ENCODE measurements at regions not wholly inside any gene's neighbourhood (a gene's known extent, or its start where the extent isn't known, plus 50 kb on each side); places are given as distances from the start of the nearest gene placed in this dataset.
A peak's percentile ranks its signal among the peaks of the same experiment; 100 is the strongest.
"Not testable (repeated sequence)": the region's sequence is repeated elsewhere in the genome, so short reads cannot be mapped to it uniquely, and the experiment has no call there.

DNA sequence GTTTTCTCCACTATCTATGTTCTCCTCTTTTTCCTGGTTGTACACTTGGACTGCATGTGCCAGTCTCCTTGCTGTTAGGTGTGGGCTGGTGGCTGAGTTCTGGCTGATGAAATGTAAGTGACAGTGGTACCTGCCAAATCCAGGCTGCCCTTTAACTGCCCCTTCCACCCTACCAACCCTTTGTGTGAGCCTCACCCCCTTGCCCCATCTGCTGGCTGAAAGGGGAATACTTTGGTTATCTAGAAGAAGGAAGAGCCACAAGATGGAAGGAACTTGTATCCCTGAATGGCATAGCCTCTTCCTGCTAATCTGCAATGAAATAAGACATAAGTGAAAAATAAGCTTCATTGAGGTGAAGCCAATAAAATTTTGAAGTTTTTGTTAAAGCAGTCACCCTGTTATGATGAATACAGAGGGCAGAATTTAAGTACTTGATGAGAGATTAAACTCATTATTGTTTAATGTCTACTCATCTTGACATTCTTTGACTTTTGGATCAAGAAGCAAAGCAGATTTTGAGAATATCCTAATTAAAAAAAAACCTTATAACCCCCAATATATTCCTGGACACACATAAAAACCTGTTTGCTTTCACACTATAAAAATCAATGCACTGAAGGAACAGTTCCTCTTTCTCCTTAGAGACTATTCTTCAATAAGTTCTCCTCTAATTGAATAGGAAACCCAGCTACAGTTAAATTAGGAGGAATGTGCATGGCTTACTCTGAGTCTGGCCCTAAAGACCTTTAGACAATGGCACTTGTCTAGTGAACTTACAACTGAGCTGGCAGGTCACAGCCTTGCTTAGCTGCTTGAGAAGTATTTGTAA is 262.6 kb upstream of the BTG1 start:
- H3K27me3 Mint-ChIP-seq = no peaks in the 10 kb centered on the region
- H3K4me1 Mint-ChIP-seq = peaks cover 57% of the 10 kb centered on the region
- H3K36me3 Mint-ChIP-seq = no peaks in the 10 kb centered on the region
- peak; percentile 61 for ATAC-seq
- peak overlapping the region; percentile 62 for H3K27ac Mint-ChIP-seq
- H3K9me3 Mint-ChIP-seq = no peaks in the 10 kb centered on the region
- H3K4me3 Mint-ChIP-seq = no peak overlapping the region

DNA sequence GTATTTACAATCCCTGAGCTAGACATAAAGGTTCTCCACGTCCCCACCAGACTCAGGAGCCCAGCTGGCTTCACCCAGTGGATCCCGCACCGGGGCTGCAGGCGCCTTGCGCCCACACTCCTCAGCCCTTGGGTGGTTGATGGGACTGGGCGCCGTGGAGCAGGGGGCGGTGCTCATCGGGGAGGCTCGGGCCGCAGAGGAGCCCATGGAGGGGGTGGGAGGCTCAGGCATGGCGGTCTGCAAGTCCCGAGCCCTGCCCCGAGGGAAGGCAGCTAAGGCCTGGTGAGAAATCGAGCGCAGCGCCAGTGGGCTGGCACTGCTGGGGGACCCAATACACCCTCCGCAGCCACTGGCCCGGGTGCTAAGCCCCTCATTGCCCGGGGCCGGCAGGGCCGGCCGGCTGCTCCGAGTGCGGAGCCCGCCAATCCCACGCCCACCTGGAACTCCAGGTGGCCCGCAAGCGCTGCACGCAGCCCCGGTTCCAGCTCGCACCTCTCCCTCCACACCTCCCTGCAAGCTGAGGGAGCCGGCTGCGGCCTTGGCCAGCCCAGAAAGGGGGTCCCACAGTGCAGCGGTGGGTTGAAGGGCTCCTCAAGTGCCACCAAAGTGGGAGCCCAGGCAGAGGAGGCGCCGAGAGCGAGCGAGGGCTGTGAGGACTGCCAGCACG is 260.9 kb upstream of the BTG1 start:
- Mint-ChIP-seq H3K27ac (peak overlapping the region; percentile 99), H3K4me1 (peaks cover 66% of the 10 kb centered on the region)
- not testable (repeated sequence) for ATAC-seq, H3K4me3 Mint-ChIP-seq, H3K9me3 Mint-ChIP-seq, H3K36me3 Mint-ChIP-seq, H3K27me3 Mint-ChIP-seq

DNA sequence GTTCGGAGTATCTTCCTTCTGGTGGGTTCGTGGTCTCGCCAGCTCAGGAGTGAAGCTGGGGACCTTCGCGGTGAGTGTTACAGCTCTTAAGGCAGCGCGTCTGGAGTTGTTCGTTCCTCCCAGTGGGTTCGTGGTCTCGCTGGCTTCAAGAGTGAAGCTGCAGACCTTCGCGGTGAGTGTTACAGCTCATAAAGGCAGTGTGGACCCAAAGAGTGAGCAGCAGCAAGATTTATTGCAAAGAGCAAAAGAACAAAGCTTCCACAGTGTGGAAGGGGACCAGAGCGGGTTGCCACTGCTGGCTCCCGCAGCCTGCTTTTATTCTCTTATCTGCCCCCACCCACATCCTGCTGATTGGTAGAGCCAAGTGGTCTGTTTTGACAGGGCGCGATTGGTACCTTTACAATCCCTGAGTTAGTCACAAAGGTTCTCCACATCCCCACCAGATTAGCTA is 260.2 kb upstream of the BTG1 start:
- not testable (repeated sequence) for H3K36me3 Mint-ChIP-seq, H3K9me3 Mint-ChIP-seq, ATAC-seq, H3K27me3 Mint-ChIP-seq
- H3K27ac Mint-ChIP-seq = peak overlapping the region; percentile 99
- peaks cover 73% of the 10 kb centered on the region for H3K4me1 Mint-ChIP-seq
- peak overlapping the region; percentile 82 for H3K4me3 Mint-ChIP-seq

DNA sequence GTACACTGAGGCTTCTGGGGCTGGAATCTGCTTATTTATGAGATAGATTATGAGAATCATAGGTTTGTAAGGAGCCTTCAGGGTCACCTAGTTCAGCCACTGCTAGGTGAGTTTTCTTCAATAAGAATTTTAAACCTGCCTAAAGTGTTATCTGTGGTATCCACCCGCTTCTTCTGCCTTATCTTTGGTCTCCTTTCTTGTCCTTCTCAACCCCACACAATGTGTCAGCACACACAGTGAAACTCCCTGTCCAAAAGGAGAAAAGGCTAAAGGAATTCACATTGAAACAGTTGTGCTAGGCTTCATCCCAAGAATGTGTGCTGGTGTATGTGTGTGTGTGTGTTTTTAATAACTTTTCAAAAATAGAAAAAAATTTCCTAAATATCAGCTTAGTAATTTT is 259.3 kb upstream of the BTG1 start:
- Mint-ChIP-seq H3K36me3 (no peaks in the 10 kb centered on the region), H3K27me3 (no peaks in the 10 kb centered on the region), H3K9me3 (no peaks in the 10 kb centered on the region), H3K4me1 (peaks cover 78% of the 10 kb centered on the region), H3K27ac (peak overlapping the region; percentile 99), H3K4me3 (peak overlapping the region; percentile 12)
- no peak for ATAC-seq

DNA sequence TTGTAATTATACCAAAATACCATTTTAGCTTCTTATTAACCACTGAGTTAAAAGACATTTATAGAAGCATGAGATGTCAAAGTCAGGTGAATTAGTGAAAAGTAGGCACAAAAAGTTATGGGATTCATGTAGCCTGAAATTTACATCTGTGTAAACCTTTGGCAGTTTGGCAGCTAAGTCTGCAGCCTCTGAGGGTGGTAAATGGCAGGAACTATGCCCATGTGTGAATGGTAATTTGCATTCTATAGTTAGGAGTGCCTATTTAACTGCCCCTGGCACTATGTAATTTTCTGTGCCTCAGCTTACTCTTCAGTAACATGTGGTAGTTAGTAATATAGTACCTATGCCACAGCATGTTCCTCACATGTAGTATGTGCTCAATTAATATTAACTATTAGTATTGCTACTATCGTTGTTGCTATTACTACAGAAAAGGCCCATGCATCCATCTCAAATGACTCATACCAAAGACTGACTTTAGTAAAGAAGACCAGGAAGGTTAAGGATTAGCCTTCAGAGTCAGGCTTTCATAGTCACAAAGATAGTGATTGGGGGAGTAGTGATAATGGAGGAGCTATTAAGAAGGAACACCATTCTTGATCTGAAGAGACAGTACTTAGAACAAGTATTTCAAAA is 258.7 kb upstream of the BTG1 start:
- Mint-ChIP-seq H3K4me1 (peaks cover 80% of the 10 kb centered on the region), H3K27ac (peak overlapping the region; percentile 99), H3K27me3 (no peaks in the 10 kb centered on the region), H3K4me3 (no peak overlapping the region), H3K36me3 (no peaks in the 10 kb centered on the region), H3K9me3 (no peaks in the 10 kb centered on the region)
- peak; percentile 27 for ATAC-seq

DNA sequence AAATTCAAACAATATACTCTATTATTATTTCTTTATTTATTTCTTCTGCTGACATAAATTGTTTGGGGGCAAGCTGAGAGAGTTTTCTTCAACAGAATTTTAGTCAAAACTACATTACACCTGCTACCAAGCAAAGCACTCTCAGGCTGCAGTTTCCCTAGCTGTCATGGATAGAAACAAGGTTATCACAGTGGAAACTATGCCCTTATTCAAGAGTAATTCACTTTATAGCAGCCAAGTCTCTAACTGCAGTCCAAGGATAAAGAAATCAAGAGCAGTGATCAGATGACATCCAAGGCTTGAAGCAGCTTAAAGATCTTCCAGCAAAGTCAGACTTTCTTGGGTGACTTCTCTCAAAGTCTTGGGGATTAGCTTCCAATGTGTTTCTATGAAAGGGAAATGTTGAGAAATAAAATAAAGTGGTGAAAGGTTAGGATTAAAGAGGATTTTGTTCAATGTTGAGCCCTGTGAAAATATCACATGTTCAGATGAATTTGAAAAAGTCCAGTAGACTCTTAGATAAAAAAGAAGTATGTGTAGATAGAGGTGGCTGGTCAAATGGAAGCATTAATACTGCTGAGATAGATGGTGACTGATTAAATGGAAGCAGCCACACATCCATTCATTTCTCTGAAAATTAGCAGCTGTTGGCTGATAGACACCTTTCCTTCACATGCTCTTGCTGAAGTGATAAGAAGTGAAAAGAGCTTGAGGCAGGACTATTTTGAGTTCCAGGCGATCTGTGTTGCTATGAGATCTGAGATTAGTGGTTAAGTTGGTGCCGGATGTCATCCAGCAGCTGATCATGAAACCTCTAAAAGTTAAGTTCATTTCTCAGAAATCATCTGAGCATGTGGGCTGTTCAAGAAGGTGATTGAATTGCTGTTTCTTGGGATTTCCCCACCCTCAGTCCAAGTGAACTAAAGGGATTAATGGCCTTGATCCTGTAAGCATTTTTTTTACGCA is 257.8 kb upstream of the BTG1 start:
- Mint-ChIP-seq H3K9me3 (no peaks in the 10 kb centered on the region), H3K36me3 (no peaks in the 10 kb centered on the region), H3K4me3 (peak overlapping the region; percentile 57), H3K27me3 (no peaks in the 10 kb centered on the region), H3K27ac (peak overlapping the region; percentile 99), H3K4me1 (peaks cover 86% of the 10 kb centered on the region)
- peak; percentile 93 for ATAC-seq

DNA sequence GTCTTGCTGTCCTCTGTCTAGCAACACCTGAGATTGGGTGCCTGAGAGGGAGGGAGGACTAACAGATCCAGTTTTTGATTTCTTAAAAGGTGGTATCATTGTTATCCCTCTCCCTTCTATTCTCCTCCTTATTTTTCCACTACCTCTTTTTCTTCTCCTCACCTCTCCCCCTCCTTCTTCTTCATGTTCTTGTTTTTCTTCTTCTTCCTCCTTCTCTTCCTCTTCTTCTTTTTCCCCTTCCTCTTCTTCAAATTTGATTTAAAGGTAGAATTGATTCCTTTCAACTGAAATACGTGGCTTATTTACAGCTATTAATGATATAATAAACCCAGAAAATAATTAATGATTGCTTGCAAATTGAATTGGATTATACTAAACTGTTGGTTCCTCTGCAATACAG is 256.8 kb upstream of the BTG1 start:
- no peak for ATAC-seq
- Mint-ChIP-seq H3K4me1 (peaks cover 86% of the 10 kb centered on the region), H3K27ac (peak overlapping the region; percentile 99), H3K27me3 (no peaks in the 10 kb centered on the region), H3K36me3 (peaks cover 4% of the 10 kb centered on the region), H3K9me3 (no peaks in the 10 kb centered on the region), H3K4me3 (peak overlapping the region; percentile 16)

DNA sequence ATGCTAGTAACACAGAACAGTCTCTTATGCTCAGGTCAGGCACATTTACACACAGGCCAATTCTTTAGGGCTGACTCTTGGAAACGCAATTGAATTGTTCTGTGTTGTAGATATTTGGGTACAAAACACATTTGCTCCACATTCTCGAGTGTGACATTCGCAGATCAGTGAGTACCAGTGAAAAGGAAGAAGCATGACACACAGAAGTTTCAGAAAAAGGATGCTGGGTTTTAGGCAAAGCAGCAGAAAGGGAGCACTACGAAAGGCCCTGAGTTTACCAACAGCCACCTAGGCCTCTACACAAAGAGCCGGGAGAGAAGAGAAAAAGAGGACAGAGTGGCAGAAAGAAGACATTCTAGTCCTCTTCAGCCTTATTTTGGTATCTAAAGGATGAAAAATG is 254.4 kb upstream of the BTG1 start:
- ATAC-seq = peak; percentile 66
- Mint-ChIP-seq H3K36me3 (peaks cover 9% of the 10 kb centered on the region), H3K27ac (peak overlapping the region; percentile 99), H3K4me1 (peaks cover 89% of the 10 kb centered on the region), H3K27me3 (no peaks in the 10 kb centered on the region), H3K9me3 (no peaks in the 10 kb centered on the region), H3K4me3 (peak overlapping the region; percentile 58)

DNA sequence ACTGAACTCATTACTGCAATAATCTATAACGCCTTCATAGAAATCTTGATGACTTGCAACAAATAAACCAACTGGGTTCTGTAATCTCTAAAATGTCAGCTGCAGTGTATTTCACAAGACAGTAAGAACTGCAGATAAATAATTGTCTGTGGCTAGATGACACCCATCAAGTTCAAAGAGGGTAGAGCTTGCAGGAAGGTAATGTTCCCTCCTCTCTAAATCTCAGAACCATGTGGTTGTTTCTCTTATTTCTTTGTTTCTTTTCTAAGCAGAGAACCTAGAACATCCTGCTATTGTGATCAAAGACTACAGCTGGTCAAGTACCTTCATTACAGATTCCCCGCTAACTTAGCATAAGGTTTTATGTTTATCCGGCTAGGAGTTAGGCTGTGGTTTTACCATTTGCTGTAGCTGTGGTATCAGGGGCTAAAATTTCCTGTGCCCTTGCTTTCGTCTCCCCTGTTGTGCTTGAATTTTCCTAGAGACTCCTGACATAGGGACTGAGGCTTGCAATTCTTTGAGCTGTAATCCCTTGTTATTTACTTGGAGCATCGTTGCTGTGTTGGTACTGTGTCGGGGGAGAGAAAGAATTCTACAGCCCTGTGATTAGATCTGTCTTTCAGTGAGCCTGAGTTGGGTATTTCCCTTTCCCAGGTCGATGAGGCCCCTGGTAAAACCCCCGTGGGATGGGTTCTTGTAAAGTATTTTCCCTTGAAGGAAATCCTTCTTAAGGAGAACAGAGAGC is 253.1 kb upstream of the BTG1 start:
- ATAC-seq = no peak
- Mint-ChIP-seq H3K4me3 (no peak overlapping the region), H3K36me3 (peaks cover 16% of the 10 kb centered on the region), H3K27me3 (no peaks in the 10 kb centered on the region), H3K4me1 (peaks cover 77% of the 10 kb centered on the region), H3K27ac (peak overlapping the region; percentile 99), H3K9me3 (peaks cover 3% of the 10 kb centered on the region)

DNA sequence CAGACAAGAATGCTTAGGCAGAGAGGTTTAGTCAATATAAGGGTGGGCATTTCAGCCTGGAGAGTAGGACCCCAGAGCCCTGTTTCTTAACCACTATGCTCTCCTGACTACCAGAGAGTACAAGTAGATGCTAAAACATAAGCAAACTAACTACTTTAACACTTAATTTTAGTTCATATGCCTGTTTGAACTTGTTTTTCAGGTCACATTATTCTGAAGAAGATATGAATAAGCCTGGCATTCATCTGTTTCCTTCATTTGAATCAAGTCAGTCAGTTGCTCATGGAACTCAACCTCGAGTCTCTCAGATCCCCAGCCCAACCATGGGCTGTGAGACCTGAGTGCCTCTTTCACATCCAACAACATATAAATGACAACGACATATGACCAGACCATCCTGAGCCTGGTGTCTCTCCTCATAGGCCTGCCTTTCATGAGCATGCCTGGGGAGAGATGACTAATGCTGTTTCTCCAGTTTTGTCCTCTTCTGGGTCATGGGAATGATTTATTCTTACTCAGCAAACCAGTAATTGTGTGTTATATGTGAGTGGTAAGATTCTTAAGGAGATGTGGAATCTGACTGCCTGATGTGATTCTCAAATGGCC is 251.1 kb upstream of the BTG1 start:
- Mint-ChIP-seq H3K36me3 (peaks cover 28% of the 10 kb centered on the region), H3K4me1 (peaks cover 66% of the 10 kb centered on the region), H3K27ac (peak overlapping the region; percentile 99), H3K9me3 (peaks cover 10% of the 10 kb centered on the region), H3K4me3 (no peak overlapping the region), H3K27me3 (no peaks in the 10 kb centered on the region)
- no peak for ATAC-seq

DNA sequence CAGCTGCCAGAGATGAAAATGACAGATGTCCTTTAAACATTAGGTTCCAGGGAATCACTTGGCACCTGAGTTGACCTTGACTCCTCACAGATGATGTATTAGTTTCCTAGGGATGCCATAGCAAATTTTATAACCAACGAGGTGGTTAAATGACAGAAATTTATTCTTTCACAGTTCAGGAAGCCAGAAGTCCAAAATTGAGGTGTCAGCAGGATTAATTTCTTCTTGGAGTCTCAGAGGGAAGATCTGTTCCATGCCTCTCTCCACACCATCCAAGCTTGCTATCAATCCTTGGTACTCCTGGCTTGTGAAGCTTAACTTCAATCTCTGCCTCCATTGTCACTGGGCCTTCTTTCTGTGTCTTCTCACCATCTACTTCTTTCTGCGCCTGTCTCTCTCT is 249.7 kb upstream of the BTG1 start:
- H3K36me3 Mint-ChIP-seq = peaks cover 28% of the 10 kb centered on the region
- H3K27ac Mint-ChIP-seq = peak overlapping the region; percentile 99
- H3K4me1 Mint-ChIP-seq = peaks cover 57% of the 10 kb centered on the region
- peaks cover 10% of the 10 kb centered on the region for H3K9me3 Mint-ChIP-seq
- H3K4me3 Mint-ChIP-seq = no peak overlapping the region
- H3K27me3 Mint-ChIP-seq = no peaks in the 10 kb centered on the region
- ATAC-seq = no peak

DNA sequence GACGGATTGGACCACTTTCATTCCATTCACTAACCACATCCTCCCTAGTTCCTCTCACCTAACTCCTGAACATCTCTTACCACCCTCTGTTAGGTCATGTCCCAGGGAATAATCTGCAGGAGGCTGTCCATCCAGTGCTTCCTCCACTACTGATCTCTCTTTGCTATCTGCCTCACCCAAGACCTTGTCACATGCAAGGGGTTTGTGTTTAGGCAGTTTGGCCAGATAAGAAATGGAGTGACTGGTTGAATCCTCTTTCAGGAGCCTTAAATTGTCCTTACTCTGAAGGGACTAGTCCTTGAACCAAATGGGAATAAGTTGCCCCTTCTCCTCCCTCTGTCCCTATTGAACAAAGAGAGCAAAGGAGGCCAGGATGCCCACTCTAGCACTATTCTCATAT is 249.2 kb upstream of the BTG1 start:
- H3K36me3 Mint-ChIP-seq = peaks cover 28% of the 10 kb centered on the region
- peak overlapping the region; percentile 32 for H3K27ac Mint-ChIP-seq
- H3K27me3 Mint-ChIP-seq = no peaks in the 10 kb centered on the region
- no peak for ATAC-seq
- peaks cover 10% of the 10 kb centered on the region for H3K9me3 Mint-ChIP-seq
- H3K4me3 Mint-ChIP-seq = no peak overlapping the region
- H3K4me1 Mint-ChIP-seq = peaks cover 53% of the 10 kb centered on the region

DNA sequence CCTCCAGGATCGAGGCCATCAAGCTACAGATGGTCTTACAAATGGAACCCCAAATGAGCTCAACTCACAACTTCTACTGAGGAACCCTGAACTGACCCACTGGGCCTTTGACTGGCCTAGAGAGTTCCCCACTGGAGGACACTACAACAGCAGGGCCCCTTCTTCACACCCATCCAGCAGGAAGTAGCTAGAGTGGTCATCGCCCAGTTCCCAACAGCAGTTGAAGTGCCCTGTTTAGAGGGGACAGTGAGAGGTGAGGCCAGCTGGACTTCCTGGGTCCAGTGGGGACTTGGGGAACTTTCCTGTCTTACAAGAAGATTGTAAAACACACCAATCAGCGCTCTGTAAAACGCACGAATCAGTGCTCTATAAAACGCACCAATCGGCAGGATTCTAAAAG is 247.9 kb upstream of the BTG1 start:
- no peak for ATAC-seq
- no peaks in the 10 kb centered on the region for H3K27me3 Mint-ChIP-seq
- peaks cover 28% of the 10 kb centered on the region for H3K36me3 Mint-ChIP-seq
- peaks cover 39% of the 10 kb centered on the region for H3K4me1 Mint-ChIP-seq
- no peak overlapping the region for H3K4me3 Mint-ChIP-seq
- peaks cover 10% of the 10 kb centered on the region for H3K9me3 Mint-ChIP-seq
- H3K27ac Mint-ChIP-seq = peak overlapping the region; percentile 61

DNA sequence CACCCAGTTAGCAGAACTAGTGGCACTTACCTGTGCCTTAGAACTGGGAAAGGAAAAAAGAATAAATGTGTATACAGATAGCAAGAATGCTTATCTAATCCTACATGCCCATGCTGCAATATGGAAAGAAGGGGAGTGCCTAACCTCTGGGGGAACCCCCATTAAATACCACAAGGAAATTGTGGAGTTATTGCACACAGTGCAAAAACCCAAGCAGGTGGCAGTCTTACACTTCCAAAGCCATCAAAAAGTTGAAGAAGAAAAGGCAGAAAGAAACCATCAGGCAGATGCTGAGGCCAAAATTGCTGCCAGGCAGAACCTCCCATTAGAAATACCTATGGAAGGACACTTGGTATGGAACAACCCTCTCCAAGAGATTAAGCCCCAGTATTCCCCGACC is 246.1 kb upstream of the BTG1 start:
- H3K4me1 Mint-ChIP-seq = peaks cover 21% of the 10 kb centered on the region
- not testable (repeated sequence) for ATAC-seq, H3K27me3 Mint-ChIP-seq, H3K9me3 Mint-ChIP-seq, H3K4me3 Mint-ChIP-seq
- peak overlapping the region; percentile 29 for H3K27ac Mint-ChIP-seq
- H3K36me3 Mint-ChIP-seq = peaks cover 20% of the 10 kb centered on the region
